ENCODE measurements at regions not wholly inside any gene's neighbourhood (a gene's known extent, or its start where the extent isn't known, plus 50 kb on each side); places are given as distances from the start of the nearest gene placed in this dataset.

DNA sequence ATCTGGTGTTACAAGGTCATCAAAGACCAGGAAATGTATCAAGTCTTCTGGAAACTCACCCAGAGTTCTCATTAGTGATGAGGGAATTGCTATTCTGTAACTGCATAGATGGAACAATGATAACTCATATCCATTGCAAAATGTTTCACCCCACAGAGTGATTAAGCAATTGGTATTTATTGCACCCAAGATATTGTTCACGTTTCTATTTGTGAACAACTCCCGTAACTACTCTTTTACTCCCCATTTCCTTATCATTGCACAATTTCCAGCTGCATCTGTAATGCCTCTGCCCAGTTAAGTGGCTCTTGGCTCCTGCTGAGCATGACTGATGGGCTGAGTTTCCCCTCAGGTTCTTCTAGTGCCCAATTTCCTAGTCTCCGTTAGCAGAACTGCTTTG is 108.7 kb upstream of the PRICKLE1 start:
- WGBS, 2 donors, result 63 to 72% methylated on average over 3 of the region's 3 CpGs
- H3K27ac ChIP-seq, result peak overlapping the region in 2 of 4 donors; percentile 70 to 73
- H3K4me3 ChIP-seq, result no peak overlapping the region
- no peaks in the 10 kb centered on the region for H3K27me3 ChIP-seq
- H3K4me1 ChIP-seq, result peaks cover 0 to 43% (median 0%) of the 10 kb centered on the region in 4 donors
- TF ChIP-seq, protein P1, sequence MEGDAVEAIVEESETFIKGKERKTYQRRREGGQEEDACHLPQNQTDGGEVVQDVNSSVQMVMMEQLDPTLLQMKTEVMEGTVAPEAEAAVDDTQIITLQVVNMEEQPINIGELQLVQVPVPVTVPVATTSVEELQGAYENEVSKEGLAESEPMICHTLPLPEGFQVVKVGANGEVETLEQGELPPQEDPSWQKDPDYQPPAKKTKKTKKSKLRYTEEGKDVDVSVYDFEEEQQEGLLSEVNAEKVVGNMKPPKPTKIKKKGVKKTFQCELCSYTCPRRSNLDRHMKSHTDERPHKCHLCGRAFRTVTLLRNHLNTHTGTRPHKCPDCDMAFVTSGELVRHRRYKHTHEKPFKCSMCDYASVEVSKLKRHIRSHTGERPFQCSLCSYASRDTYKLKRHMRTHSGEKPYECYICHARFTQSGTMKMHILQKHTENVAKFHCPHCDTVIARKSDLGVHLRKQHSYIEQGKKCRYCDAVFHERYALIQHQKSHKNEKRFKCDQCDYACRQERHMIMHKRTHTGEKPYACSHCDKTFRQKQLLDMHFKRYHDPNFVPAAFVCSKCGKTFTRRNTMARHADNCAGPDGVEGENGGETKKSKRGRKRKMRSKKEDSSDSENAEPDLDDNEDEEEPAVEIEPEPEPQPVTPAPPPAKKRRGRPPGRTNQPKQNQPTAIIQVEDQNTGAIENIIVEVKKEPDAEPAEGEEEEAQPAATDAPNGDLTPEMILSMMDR (IDR thresholded peaks at IDR 0.05), result no peak
- no peak for TF ChIP-seq POLR2A (IDR thresholded peaks at IDR 0.05)
- peak in 1 of 2 donors; percentile 93 for TF ChIP-seq EP300 (IDR thresholded peaks at IDR 0.05)
- H3K9me3 ChIP-seq, result no peaks in the 10 kb centered on the region
- peak in 1 of 2 donors; percentile 55 for DNase-seq (ENCODE audit: low spot score in 2 of 2)
- H3K36me3 ChIP-seq, result no peaks in the 10 kb centered on the region

DNA sequence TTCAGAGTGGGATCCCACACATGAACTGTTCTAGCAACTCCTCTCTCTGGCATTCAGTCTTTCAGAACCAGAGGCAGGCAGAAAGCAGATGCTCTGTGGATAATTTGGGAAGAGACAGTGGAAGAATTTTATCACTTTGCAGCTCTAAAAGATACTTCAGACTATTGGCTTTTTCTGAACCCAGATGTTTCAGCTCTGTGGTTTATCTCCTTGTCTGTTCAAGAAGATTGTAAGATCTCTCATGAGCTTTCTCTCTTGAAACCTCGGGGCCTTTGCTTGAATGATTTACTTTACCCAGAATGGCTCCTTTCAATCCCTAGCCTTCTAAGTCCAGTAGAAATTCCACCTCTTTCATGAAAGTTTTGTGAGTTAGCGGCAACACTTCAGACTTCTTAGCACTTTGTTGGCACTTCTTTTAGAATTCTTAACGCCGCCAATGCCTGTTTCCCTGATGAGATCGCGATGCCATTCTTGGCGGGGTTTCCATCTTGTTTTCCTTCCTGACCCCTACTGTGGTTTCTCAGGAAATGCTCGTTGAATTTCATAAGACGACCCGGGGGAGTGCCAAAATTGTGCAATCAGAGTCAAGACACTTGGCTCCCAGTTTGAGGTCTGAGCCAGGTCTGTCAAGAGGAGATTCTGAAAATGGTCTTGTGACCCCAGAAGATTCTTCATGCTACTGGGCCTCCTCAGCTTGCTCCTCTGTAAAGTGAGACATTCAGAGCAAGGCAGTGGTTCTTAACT is 107.0 kb upstream of the PRICKLE1 start:
- H3K4me1 ChIP-seq, result peaks cover 0 to 48% (median 0%) of the 10 kb centered on the region in 4 donors
- peak in 1 of 2 donors; percentile 94 for TF ChIP-seq EP300 (IDR thresholded peaks at IDR 0.05)
- TF ChIP-seq, protein P1 (IDR thresholded peaks at IDR 0.05), result no peak
- TF ChIP-seq POLR2A (IDR thresholded peaks at IDR 0.05), result no peak
- H3K36me3 ChIP-seq, result no peaks in the 10 kb centered on the region
- peak overlapping the region in 3 of 4 donors; percentile 51 to 73 (median 68) for H3K27ac ChIP-seq
- WGBS, 2 donors, result 43 to 44% methylated on average over 10 of the region's 10 CpGs
- no peak overlapping the region for H3K4me3 ChIP-seq
- H3K27me3 ChIP-seq, result no peaks in the 10 kb centered on the region
- peak; percentile 84 to 94 for DNase-seq (ENCODE audit: low spot score in 2 of 2)
- no peaks in the 10 kb centered on the region for H3K9me3 ChIP-seq

DNA sequence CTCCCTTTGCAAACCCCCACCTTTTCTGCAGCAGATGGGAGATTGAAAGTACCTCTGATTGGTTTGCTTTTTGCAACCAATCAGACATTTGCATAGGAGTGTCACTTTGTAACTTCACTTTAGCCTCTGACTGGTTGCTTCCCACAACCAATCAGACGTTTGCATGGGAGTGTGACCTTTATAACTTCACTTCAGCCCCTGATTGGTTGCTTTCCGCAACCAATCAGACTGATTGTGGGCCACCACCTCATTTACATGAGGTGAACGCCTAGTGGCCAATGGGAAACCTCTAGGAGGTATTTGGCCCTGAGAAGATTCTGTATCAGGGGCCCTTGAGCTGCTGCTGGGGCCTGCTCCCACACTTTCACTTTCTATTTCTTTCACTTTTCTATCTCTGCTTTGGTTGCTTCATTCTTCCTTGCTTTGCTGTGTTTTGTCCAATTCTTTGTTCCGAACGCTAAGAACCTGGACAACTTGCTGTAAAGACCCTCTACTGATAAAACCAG is 106.0 kb upstream of the PRICKLE1 start:
- H3K4me1 ChIP-seq, result peaks cover 0 to 48% (median 0%) of the 10 kb centered on the region in 4 donors
- 88 to 92% methylated on average over 5 of the region's 5 CpGs for WGBS, 2 donors
- no peak for TF ChIP-seq POLR2A (IDR thresholded peaks at IDR 0.05)
- TF ChIP-seq, protein P1 (IDR thresholded peaks at IDR 0.05), result no peak
- no peak for TF ChIP-seq EP300 (IDR thresholded peaks at IDR 0.05)
- no peaks in the 10 kb centered on the region for H3K9me3 ChIP-seq
- H3K27me3 ChIP-seq, result no peaks in the 10 kb centered on the region
- peak overlapping the region in 1 of 4 donors; percentile 73 for H3K27ac ChIP-seq
- no peak overlapping the region for H3K4me3 ChIP-seq
- no peaks in the 10 kb centered on the region for H3K36me3 ChIP-seq
- DNase-seq (ENCODE audit: low spot score in 2 of 2), result no peak

DNA sequence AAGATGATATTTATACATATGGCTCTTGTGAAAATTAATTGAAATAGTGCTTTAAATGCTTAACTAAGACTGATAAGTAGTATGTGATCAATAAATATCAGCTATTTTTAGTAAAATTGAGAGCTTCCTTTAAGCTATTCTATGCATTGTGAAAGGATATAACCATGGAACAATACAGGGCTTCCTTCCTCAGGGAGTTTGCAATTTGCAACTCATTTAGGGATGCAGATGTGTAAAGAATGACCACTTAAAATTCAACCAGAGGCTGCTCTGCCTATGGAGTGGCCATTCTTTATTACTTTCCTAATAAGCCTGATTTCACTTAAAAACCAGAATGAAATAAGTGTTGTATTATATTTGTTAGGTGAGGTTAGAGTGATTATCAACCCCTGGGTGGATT is 103.2 kb upstream of the PRICKLE1 start:
- Histone ChIP-seq H3K4me1 (peaks cover 0 to 30% (median 0%) of the 10 kb centered on the region in 4 donors), H3K9me3 (peaks cover 0 to 3% (median 0%) of the 10 kb centered on the region in 4 donors), H3K27ac (peak overlapping the region in 2 of 4 donors; percentile 62 to 70), H3K36me3 (no peaks in the 10 kb centered on the region), H3K27me3 (no peaks in the 10 kb centered on the region), H3K4me3 (peak overlapping the region in 1 of 4 donors; percentile 40)
- TF ChIP-seq POLR2A (IDR thresholded peaks at IDR 0.05) (no peak), EP300 (IDR thresholded peaks at IDR 0.05) (no peak)
- TF ChIP-seq, protein P1 (IDR thresholded peaks at IDR 0.05), result no peak
- no peak for DNase-seq (ENCODE audit: low spot score in 2 of 2)

DNA sequence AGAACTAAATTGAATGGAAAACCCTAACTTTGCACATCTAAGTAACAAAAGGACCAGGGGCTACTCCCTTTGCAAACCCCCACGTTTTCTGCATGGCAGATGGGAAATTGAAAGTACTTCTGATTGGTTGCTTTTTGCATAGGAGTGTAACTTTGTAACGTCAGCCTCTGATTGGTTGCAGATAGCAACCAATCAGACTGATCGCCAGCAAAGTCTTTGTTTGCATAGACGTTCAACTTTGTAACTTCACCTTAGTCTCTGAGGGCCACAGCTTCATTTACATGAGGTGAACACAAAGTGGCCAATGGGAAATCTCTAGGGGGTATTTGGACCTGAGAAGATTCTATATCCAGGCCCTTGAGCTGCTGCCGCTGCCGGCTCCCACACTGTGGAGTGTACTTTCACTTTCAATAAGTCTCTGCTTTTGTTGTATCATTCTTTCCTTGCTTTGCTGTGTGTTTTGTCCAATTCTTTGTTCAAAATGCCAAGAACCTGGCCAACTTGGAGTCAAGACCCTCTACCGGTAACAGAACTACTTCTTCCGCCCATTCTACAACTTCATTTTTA is 102.5 kb upstream of the PRICKLE1 start:
- WGBS, 2 donors, result 71 to 76% methylated on average over 8 of the region's 8 CpGs
- H3K27ac ChIP-seq, result peak overlapping the region in 2 of 4 donors; percentile 62 to 70
- peak overlapping the region in 3 of 4 donors; percentile 17 to 40 (median 26) for H3K4me3 ChIP-seq
- no peak for TF ChIP-seq EP300 (IDR thresholded peaks at IDR 0.05)
- TF ChIP-seq, protein P1 (IDR thresholded peaks at IDR 0.05), result no peak
- TF ChIP-seq POLR2A (IDR thresholded peaks at IDR 0.05), result no peak
- no peak for DNase-seq (ENCODE audit: low spot score in 2 of 2)
- no peaks in the 10 kb centered on the region for H3K27me3 ChIP-seq
- peaks cover 0 to 23% (median 0%) of the 10 kb centered on the region in 4 donors for H3K4me1 ChIP-seq
- peaks cover 0 to 3% (median 0%) of the 10 kb centered on the region in 4 donors for H3K9me3 ChIP-seq
- no peaks in the 10 kb centered on the region for H3K36me3 ChIP-seq

Data from tibial nerve (tissue), 4 donors.